MM.1S (cell line): ENCODE measurements at regions not wholly inside any gene's neighbourhood (a gene's known extent, or its start where the extent isn't known, plus 50 kb on each side); places are given as distances from the start of the nearest gene placed in this dataset.

Source experiments
- CTCF ChIP-seq: fragments of 300-600 bp; sonication (generic); IDR thresholded peaks from 2 replicates; pipeline ENCODE4 v1.5.1; 2016; ENCODE audit warnings: antibody characterized with exemption, low read length, mixed read lengths
- EZH2 ChIP-seq: fragments of 300-600 bp; sonication (generic); optimal IDR thresholded peaks from 2 replicates; pipeline ENCODE3; 2017; ENCODE audit warnings: low read depth, mild to moderate bottlenecking, antibody characterized with exemption, low read length, mixed read lengths

DNA sequence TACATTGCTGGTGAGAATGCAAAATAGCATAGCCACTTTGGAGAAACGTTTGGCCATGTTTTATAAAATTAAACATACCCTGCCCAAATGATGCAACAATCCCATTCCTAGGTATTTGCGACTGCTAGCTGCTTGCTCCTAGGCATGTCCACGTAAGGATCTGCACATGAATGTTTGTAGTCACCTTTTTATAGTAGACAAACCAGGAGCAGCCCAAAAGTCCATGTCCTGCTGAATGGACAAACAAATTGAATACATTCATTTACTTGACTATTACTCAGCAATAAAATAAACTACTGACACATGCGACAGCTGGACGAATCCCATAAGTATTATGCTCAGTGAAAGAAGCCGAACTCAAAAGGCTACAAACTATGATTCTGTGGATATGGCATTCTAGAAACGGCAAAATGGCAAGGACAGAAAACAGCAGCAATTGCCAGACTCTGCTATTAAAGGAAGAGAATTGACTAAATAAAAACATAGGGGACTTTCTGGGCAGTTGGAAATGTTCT lies 161.9 kb upstream of the GALNT2 start:
- TF ChIP-seq CTCF: no peak
- TF ChIP-seq EZH2: no peak
